HG03432 (cell line): ENCODE measurements at regions not wholly inside any gene's neighbourhood (a gene's known extent, or its start where the extent isn't known, plus 50 kb on each side); places are given as distances from the start of the nearest gene placed in this dataset.
"Not testable (repeated sequence)": the region's sequence is repeated elsewhere in the genome, so short reads cannot be mapped to it uniquely, and the experiment has no call there.

Source experiments
- ATAC-seq: cut with Tn5 transposase; IDR thresholded peaks from one replicate; pipeline ENCODE4 v1.9.1; 2021; ENCODE audit warnings: mild to moderate bottlenecking, moderate library complexity; ENCODE audit not compliant: unreplicated experiment

GRCh38 chr16:18263046-18263445 lies 73.5 kb downstream of the NPIPA8 start:
- ATAC-seq = not testable (repeated sequence)

- ATAC-seq = not testable (repeated sequence)
These were observed 74.7 kb downstream of the NPIPA8 start for GRCh38 chr16:18261848-18262247.

GRCh38 chr16:18259496-18260176 lies 76.9 kb downstream of the NPIPA8 start:
- ATAC-seq = not testable (repeated sequence)

GRCh38 chr16:18252943-18253342 lies 83.6 kb downstream of the NPIPA8 start:
- not testable (repeated sequence) for ATAC-seq

GRCh38 chr16:18230505-18230904 lies 106.0 kb downstream of the NPIPA8 start:
- not testable (repeated sequence) for ATAC-seq

- not testable (repeated sequence) for ATAC-seq
These were observed 114.2 kb downstream of the NPIPA8 start for GRCh38 chr16:18222054-18223009.

- not testable (repeated sequence) for ATAC-seq
These were observed 118.8 kb downstream of the NPIPA8 start for GRCh38 chr16:18217741-18218140.

GRCh38 chr16:18216814-18217213 lies 119.7 kb downstream of the NPIPA8 start:
- not testable (repeated sequence) for ATAC-seq

- not testable (repeated sequence) for ATAC-seq
These were observed 122.7 kb downstream of the NPIPA8 start for GRCh38 chr16:18213810-18214209.

- not testable (repeated sequence) for ATAC-seq
These were observed 125.0 kb downstream of the NPIPA8 start for GRCh38 chr16:18211505-18211904.

GRCh38 chr16:18204786-18205185 lies 131.8 kb downstream of the NPIPA8 start:
- ATAC-seq = not testable (repeated sequence)

- not testable (repeated sequence) for ATAC-seq
These were observed 132.2 kb downstream of the NPIPA8 start for GRCh38 chr16:18204309-18204708.

- ATAC-seq = not testable (repeated sequence)
These were observed 135.0 kb downstream of the NPIPA8 start for GRCh38 chr16:18201511-18201910.

GRCh38 chr16:18192389-18192788 lies 144.1 kb downstream of the NPIPA8 start:
- not testable (repeated sequence) for ATAC-seq

- ATAC-seq = not testable (repeated sequence)
These were observed 146.4 kb downstream of the NPIPA8 start for GRCh38 chr16:18190179-18190578.

GRCh38 chr16:18184755-18185154 lies 151.8 kb downstream of the NPIPA8 start:
- ATAC-seq = not testable (repeated sequence)

GRCh38 chr16:18181028-18181427 lies 155.5 kb downstream of the NPIPA8 start:
- not testable (repeated sequence) for ATAC-seq

- not testable (repeated sequence) for ATAC-seq
These were observed 162.5 kb downstream of the NPIPA8 start for GRCh38 chr16:18173945-18174497.

- not testable (repeated sequence) for ATAC-seq
These were observed 174.2 kb downstream of the NPIPA8 start for GRCh38 chr16:18162293-18162692.

- not testable (repeated sequence) for ATAC-seq
These were observed 175.3 kb downstream of the NPIPA8 start for GRCh38 chr16:18161224-18161623.

- ATAC-seq = not testable (repeated sequence)
These were observed 177.4 kb downstream of the NPIPA8 start for GRCh38 chr16:18159185-18159584.
